Stomach smooth muscle (tissue), 2 donors: ENCODE measurements at regions not wholly inside any gene's neighbourhood (a gene's known extent, or its start where the extent isn't known, plus 50 kb on each side); places are given as distances from the start of the nearest gene placed in this dataset.

Experiments
- H3K27ac ChIP-seq: one replicate; pipeline ENCODE4 v1.7.0; 2013; ENCODE audit warnings: mild to moderate bottlenecking, low read length, inconsistent platforms
- H3K27me3 ChIP-seq, 2 donors: one replicate each; pipeline ENCODE4 v1.7.0; 2013; ENCODE audit warnings: low read length in 2 of 2; ENCODE audit not compliant: insufficient read depth in 2 of 2, control insufficient read depth in 1 of 2
- H3K36me3 ChIP-seq, 2 donors: one replicate each; pipeline ENCODE4 v1.7.0; 2013; ENCODE audit warnings: low read length in 2 of 2; ENCODE audit not compliant: control insufficient read depth in 2 of 2, insufficient read depth in 2 of 2
- H3K4me1 ChIP-seq: one replicate; pipeline ENCODE4 v1.7.0; 2013; ENCODE audit warnings: low read length; ENCODE audit not compliant: control insufficient read depth, insufficient read depth
- H3K4me3 ChIP-seq, 2 donors: one replicate each; pipeline ENCODE4 v1.7.0; 2013; ENCODE audit warnings: low read length in 2 of 2
- H3K9ac ChIP-seq, 2 donors: one replicate each; pipeline ENCODE4 v1.7.0; 2013; ENCODE audit warnings: low read length in 2 of 2, mild to moderate bottlenecking in 1 of 2
- H3K9me3 ChIP-seq, 2 donors: one replicate each; pipeline ENCODE4 v1.7.0; 2013; ENCODE audit warnings: low read length in 2 of 2; ENCODE audit not compliant: control insufficient read depth in 2 of 2
- donor health status: healthy.
- donor health status: Pancreatic carcinoma.

GRCh38 chr15:91627473-91628278 lies 225.8 kb upstream of the SLCO3A1 start:
- H3K9me3 ChIP-seq = no peaks in the 10 kb centered on the region
- peak overlapping the region; percentile 55 for H3K27ac ChIP-seq
- H3K4me3 ChIP-seq = peak overlapping the region in 1 of 2 donors; percentile 8
- no peaks in the 10 kb centered on the region for H3K36me3 ChIP-seq
- H3K4me1 ChIP-seq = peaks cover 21% of the 10 kb centered on the region
- H3K9ac ChIP-seq = no peak overlapping the region
- H3K27me3 ChIP-seq = no peaks in the 10 kb centered on the region

GRCh38 chr15:91630090-91630489 lies 223.4 kb upstream of the SLCO3A1 start:
- Histone ChIP-seq H3K9ac (no peak overlapping the region), H3K4me1 (peaks cover 21% of the 10 kb centered on the region), H3K36me3 (no peaks in the 10 kb centered on the region), H3K9me3 (no peaks in the 10 kb centered on the region), H3K27ac (no peak overlapping the region), H3K4me3 (no peak overlapping the region), H3K27me3 (peaks cover 0 to 2% of the 10 kb centered on the region in 2 donors)

- no peak overlapping the region for H3K4me3 ChIP-seq
- H3K27me3 ChIP-seq = peaks cover 0 to 2% of the 10 kb centered on the region in 2 donors
- H3K27ac ChIP-seq = no peak overlapping the region
- no peak overlapping the region for H3K9ac ChIP-seq
- H3K9me3 ChIP-seq = no peaks in the 10 kb centered on the region
- H3K4me1 ChIP-seq = peaks cover 16% of the 10 kb centered on the region
- H3K36me3 ChIP-seq = no peaks in the 10 kb centered on the region
Measured at GRCh38 chr15:91632176-91632575, 221.3 kb upstream of the SLCO3A1 start.

GRCh38 chr15:91632981-91633380 lies 220.5 kb upstream of the SLCO3A1 start:
- no peak overlapping the region for H3K27ac ChIP-seq
- peaks cover 0 to 2% of the 10 kb centered on the region in 2 donors for H3K27me3 ChIP-seq
- H3K9me3 ChIP-seq = no peaks in the 10 kb centered on the region
- H3K4me3 ChIP-seq = no peak overlapping the region
- no peaks in the 10 kb centered on the region for H3K36me3 ChIP-seq
- no peak overlapping the region for H3K9ac ChIP-seq
- H3K4me1 ChIP-seq = peaks cover 8% of the 10 kb centered on the region

- Histone ChIP-seq H3K4me3 (no peak overlapping the region), H3K36me3 (no peaks in the 10 kb centered on the region), H3K9me3 (no peaks in the 10 kb centered on the region), H3K9ac (no peak overlapping the region), H3K4me1 (no peaks in the 10 kb centered on the region), H3K27ac (no peak overlapping the region), H3K27me3 (peaks cover 0 to 2% of the 10 kb centered on the region in 2 donors)
Measured at GRCh38 chr15:91634179-91634578, 219.3 kb upstream of the SLCO3A1 start.

GRCh38 chr15:91635080-91635479 lies 218.4 kb upstream of the SLCO3A1 start:
- peaks cover 0 to 4% of the 10 kb centered on the region in 2 donors for H3K9me3 ChIP-seq
- peaks cover 0 to 2% of the 10 kb centered on the region in 2 donors for H3K27me3 ChIP-seq
- H3K36me3 ChIP-seq = no peaks in the 10 kb centered on the region
- H3K9ac ChIP-seq = no peak overlapping the region
- H3K4me1 ChIP-seq = no peaks in the 10 kb centered on the region
- no peak overlapping the region for H3K27ac ChIP-seq
- H3K4me3 ChIP-seq = no peak overlapping the region

- Histone ChIP-seq H3K27me3 (peaks cover 0 to 2% of the 10 kb centered on the region in 2 donors), H3K9me3 (peaks cover 0 to 6% of the 10 kb centered on the region in 2 donors), H3K27ac (no peak overlapping the region), H3K9ac (no peak overlapping the region), H3K4me3 (no peak overlapping the region), H3K4me1 (no peaks in the 10 kb centered on the region), H3K36me3 (no peaks in the 10 kb centered on the region)
Measured at GRCh38 chr15:91635641-91636040, 217.9 kb upstream of the SLCO3A1 start.

- Histone ChIP-seq H3K27ac (no peak overlapping the region), H3K4me1 (no peaks in the 10 kb centered on the region), H3K9me3 (no peaks in the 10 kb centered on the region), H3K9ac (no peak overlapping the region), H3K27me3 (no peaks in the 10 kb centered on the region), H3K36me3 (no peaks in the 10 kb centered on the region), H3K4me3 (no peak overlapping the region)
Measured at GRCh38 chr15:91649016-91649415, 204.5 kb upstream of the SLCO3A1 start.

- no peak overlapping the region for H3K9ac ChIP-seq
- no peaks in the 10 kb centered on the region for H3K9me3 ChIP-seq
Measured at GRCh38 chr15:91649831-91650321, 203.6 kb upstream of the SLCO3A1 start.

GRCh38 chr15:91651251-91651650 lies 202.3 kb upstream of the SLCO3A1 start:
- Histone ChIP-seq H3K4me1 (no peaks in the 10 kb centered on the region), H3K4me3 (no peak overlapping the region)

More at GRCh38 chr15:91649831-91650321, 203.6 kb upstream of the SLCO3A1 start:
- no peaks in the 10 kb centered on the region for H3K36me3 ChIP-seq
- H3K27ac ChIP-seq = no peak overlapping the region
- no peaks in the 10 kb centered on the region for H3K27me3 ChIP-seq
- no peaks in the 10 kb centered on the region for H3K4me1 ChIP-seq
- H3K4me3 ChIP-seq = no peak overlapping the region

GRCh38 chr15:91652610-91653207 lies 200.8 kb upstream of the SLCO3A1 start:
- H3K4me1 ChIP-seq = no peaks in the 10 kb centered on the region
- H3K9ac ChIP-seq = no peak overlapping the region
- H3K4me3 ChIP-seq = no peak overlapping the region
- H3K27me3 ChIP-seq = no peaks in the 10 kb centered on the region
- no peak overlapping the region for H3K27ac ChIP-seq
- H3K9me3 ChIP-seq = no peaks in the 10 kb centered on the region
- H3K36me3 ChIP-seq = no peaks in the 10 kb centered on the region

More at GRCh38 chr15:91651251-91651650, 202.3 kb upstream of the SLCO3A1 start:
- Histone ChIP-seq H3K27me3 (no peaks in the 10 kb centered on the region), H3K9me3 (no peaks in the 10 kb centered on the region), H3K9ac (no peak overlapping the region), H3K27ac (no peak overlapping the region), H3K36me3 (no peaks in the 10 kb centered on the region)
